Endothelial cell of umbilical vein (primary cell): ENCODE measurements at regions not wholly inside any gene's neighbourhood (a gene's known extent, or its start where the extent isn't known, plus 50 kb on each side); places are given as distances from the start of the nearest gene placed in this dataset.

Experiments
- BruUV-seq: library from RNA; stranded (reverse); fragments of 400-500 nt; replicated peaks from 2 replicates; lab custom pipeline; 2021; lab: Mats Ljungman, UMichigan
- CTCF ChIA-PET: fragments of 300-600, 350-600 bp; sonication (Branson Sonifier 250); formaldehyde crosslinking; loops from one replicate; lab custom pipeline; 2021; ENCODE audit warnings: antibody characterized with exemption, inconsistent platforms; lab: Charles Lee
- POLR2A ChIA-PET: fragments of 300-600, 350-600 bp; sonication (Branson Sonifier 250); formaldehyde crosslinking; loops from one replicate; lab custom pipeline; 2021; ENCODE audit warnings: antibody characterized with exemption, inconsistent platforms; lab: Charles Lee
- DNase-seq: peaks from one replicate; pipeline ENCODE4 v3.0.0-alpha.2; 2011; ENCODE audit warnings: low read depth, low spot score
- FAIRE-seq: peaks from 2 replicates; lab custom pipeline; 2011; peaks lifted over from hg19 to GRCh38; lab: Jason Lieb, UNC
- H2AFZ ChIP-seq: 2 replicates; pipeline ENCODE4 v1.6.0; 2012; ENCODE audit warnings: low read depth, low read length, control low read depth, inconsistent platforms
- H3K27ac ChIP-seq: 2 replicates; pipeline ENCODE4 v1.5.1; 2011; ENCODE audit warnings: low read depth, mild to moderate bottlenecking, control low read depth, low read length, moderate library complexity; ENCODE audit not compliant: insufficient read depth
- H3K27me3 ChIP-seq, 2 experiments: 2 replicates each; pipeline versions ENCODE4 v1.6.0 to v1.6.1; 2011; ENCODE audit warnings: low read length in 2 of 2, mixed read lengths in 1 of 2; ENCODE audit not compliant: control insufficient read depth in 2 of 2, insufficient read depth in 2 of 2
- H3K36me3 ChIP-seq, 2 experiments: 2 replicates in 1 of 2; 3 replicates in 1 of 2; pipeline ENCODE4 v1.5.1; 2011; ENCODE audit warnings: low read length in 2 of 2, mild to moderate bottlenecking in 1 of 2, moderate library complexity in 1 of 2; ENCODE audit not compliant: control insufficient read depth in 2 of 2, insufficient read depth in 2 of 2; ENCODE audit errors: extremely low read depth in 1 of 2
- H3K4me1 ChIP-seq: 3 replicates; pipeline ENCODE4 v1.5.1; 2011; ENCODE audit warnings: mild to moderate bottlenecking, low read length; ENCODE audit not compliant: control insufficient read depth, insufficient read depth; ENCODE audit errors: extremely low read depth
- H3K4me2 ChIP-seq: 2 replicates; pipeline ENCODE4 v1.6.1; 2011; ENCODE audit warnings: low read length, control low read depth, mixed read lengths; ENCODE audit not compliant: insufficient read depth
- H3K4me3 ChIP-seq, 3 experiments: fragments of 200-600 bp in 1 of 3; sonication (generic), shearing (Covaris generic) in 1 of 3; replicated peaks in 1 of 3; 2 replicates each; pipeline ENCODE4 v1.5.1; 2011 to 2016; ENCODE audit warnings: control low read depth in 3 of 3, low read length in 3 of 3, mild to moderate bottlenecking in 2 of 3, inconsistent platforms in 1 of 3, low read depth in 1 of 3, moderate library complexity in 1 of 3; ENCODE audit not compliant: insufficient read depth in 1 of 3
- H3K79me2 ChIP-seq: 2 replicates; pipeline ENCODE4 v1.6.0; 2012; ENCODE audit warnings: low read length, inconsistent platforms; ENCODE audit not compliant: control insufficient read depth, insufficient read depth
- H3K9ac ChIP-seq: replicated peaks from 2 replicates; pipeline ENCODE3; 2011; ENCODE audit warnings: low read length, control low read depth; ENCODE audit not compliant: insufficient read depth; ENCODE audit errors: extremely low read depth
- H3K9me1 ChIP-seq: replicated peaks from 3 replicates; pipeline ENCODE4 v1.6.0; 2011; ENCODE audit warnings: mild to moderate bottlenecking, low read length; ENCODE audit not compliant: control insufficient read depth, insufficient read depth; ENCODE audit errors: extremely low read depth
- H3K9me3 ChIP-seq: replicated peaks from 2 replicates; pipeline ENCODE4 v1.5.1; 2012; ENCODE audit warnings: low read length, inconsistent platforms; ENCODE audit not compliant: control insufficient read depth, insufficient read depth
- H4K20me1 ChIP-seq: replicated peaks from 2 replicates; pipeline ENCODE3; 2011; ENCODE audit warnings: mild to moderate bottlenecking, low read length; ENCODE audit not compliant: control insufficient read depth, insufficient read depth; ENCODE audit errors: extremely low read depth
- CTCF ChIP-seq, 2 donors: IDR thresholded peaks; 1 replicate in 1 of 2; 2 replicates in 1 of 2; pipeline ENCODE4 v1.5.1; 2011; ENCODE audit warnings: low read length in 2 of 2, mild to moderate bottlenecking in 2 of 2, moderate library complexity in 2 of 2, control low read depth in 1 of 2, inconsistent platforms in 1 of 2, low read depth in 1 of 2; ENCODE audit not compliant: insufficient read depth in 1 of 2; ENCODE audit errors: extremely low read depth in 1 of 2
- EZH2 ChIP-seq: IDR thresholded peaks from 2 replicates; pipeline ENCODE4 v1.6.1; 2012; ENCODE audit warnings: borderline replicate concordance, low read depth, mild to moderate bottlenecking, moderate library complexity, low read length, inconsistent platforms; ENCODE audit not compliant: severe bottlenecking
- GATA2 ChIP-seq: IDR thresholded peaks from 2 replicates; pipeline ENCODE4 v1.7.0; 2011; ENCODE audit warnings: low read depth, mild to moderate bottlenecking, moderate library complexity, mixed read lengths, low read length; ENCODE audit not compliant: insufficient read length, insufficient read depth
- MAX ChIP-seq: IDR thresholded peaks from 2 replicates; pipeline ENCODE4 v1.6.1; 2011; ENCODE audit not compliant: insufficient read depth, insufficient read length
- MYC ChIP-seq: IDR thresholded peaks from one replicate; pipeline ENCODE4 v1.6.1; 2011; ENCODE audit warnings: mild to moderate bottlenecking, low read depth, low read length
- POLR2A ChIP-seq: IDR thresholded peaks from 2 replicates; pipeline ENCODE4 v1.6.1; 2012; ENCODE audit warnings: low read depth, mild to moderate bottlenecking, control low read depth, low read length
- POLR2AphosphoS5 ChIP-seq: IDR thresholded peaks from 2 replicates; pipeline ENCODE4 v1.6.1; 2012; ENCODE audit warnings: low read depth, mild to moderate bottlenecking, control low read depth, low read length, moderate library complexity; ENCODE audit not compliant: insufficient read depth
- dilution Hi-C: fragments of 300-500 bp; cut with MboI; formaldehyde crosslinking; loops from one replicate; pipeline ENCODE4 v1.15.0; 2019; ENCODE audit warnings: low sequenced_read_pairs; ENCODE audit not compliant: extremely low pct_ligation_motif_present
- intact Hi-C: fragments of 100-400 bp; cut with micrococcal nuclease; formaldehyde crosslinking; loops from one replicate; pipeline ENCODE4 v1.10.0; 2022

GRCh38 chr12:97758194-97758501, 295.5 kb downstream of the RMST start:
- H3K4me3 ChIP-seq, result no peak overlapping the region
- H4K20me1 ChIP-seq, result no peaks in the 10 kb centered on the region
- dilution Hi-C loops, result no loop called here
- intact Hi-C loops, result no loop called here
- POLR2A ChIA-PET, result no interaction called here
- no peak overlapping the region for H3K4me2 ChIP-seq
- H3K9ac ChIP-seq, result no peak overlapping the region
- H3K79me2 ChIP-seq, result no peaks in the 10 kb centered on the region
- no TSS peak for BruUV-seq
- H3K36me3 ChIP-seq, result no peaks in the 10 kb centered on the region
- no peaks in the 10 kb centered on the region for H3K4me1 ChIP-seq
- H2AFZ ChIP-seq, result no peak overlapping the region
- no peaks in the 10 kb centered on the region for H3K9me1 ChIP-seq
- no peaks in the 10 kb centered on the region for H3K27me3 ChIP-seq
- CTCF ChIA-PET, result no interaction called here
- no peak overlapping the region for H3K27ac ChIP-seq
- TF ChIP-seq EZH2 (no peak), CTCF (IDR thresholded peaks at IDR 0.05; ENCODE audit: extremely low read depth in 1 of 2, insufficient read depth in 1 of 2, low read depth in 1 of 2, low read length in 2 of 2) (no peak), GATA2 (no peak), MYC (no peak), MAX (no peak)
- DNase-seq (no peak), FAIRE-seq (no peak)
- no peaks in the 10 kb centered on the region for H3K9me3 ChIP-seq

GRCh38 chr12:97758586-97758985, 296.0 kb downstream of the RMST start:
- H2AFZ ChIP-seq, result no peak overlapping the region
- BruUV-seq, result no TSS peak
- H3K9ac ChIP-seq, result no peak overlapping the region
- no peaks in the 10 kb centered on the region for H3K79me2 ChIP-seq
- H3K27ac ChIP-seq, result no peak overlapping the region
- no peak overlapping the region for H3K4me2 ChIP-seq
- H3K9me3 ChIP-seq, result no peaks in the 10 kb centered on the region
- H4K20me1 ChIP-seq, result no peaks in the 10 kb centered on the region
- dilution Hi-C loops (no loop called here), intact Hi-C loops (no loop called here)
- DNase-seq, result no peak
- FAIRE-seq, result no peak
- TF ChIP-seq GATA2 (no peak), POLR2A (no peak), POLR2AphosphoS5 (no peak)
- H3K27me3 ChIP-seq, result no peaks in the 10 kb centered on the region
- ChIA-PET CTCF (no interaction called here), POLR2A (no interaction called here)
- no peaks in the 10 kb centered on the region for H3K9me1 ChIP-seq
- no peaks in the 10 kb centered on the region for H3K36me3 ChIP-seq
- H3K4me1 ChIP-seq, result no peaks in the 10 kb centered on the region
- no peak overlapping the region for H3K4me3 ChIP-seq
